ENCODE measurements at regions not wholly inside any gene's neighbourhood (a gene's known extent, or its start where the extent isn't known, plus 50 kb on each side); places are given as distances from the start of the nearest gene placed in this dataset.

DNA sequence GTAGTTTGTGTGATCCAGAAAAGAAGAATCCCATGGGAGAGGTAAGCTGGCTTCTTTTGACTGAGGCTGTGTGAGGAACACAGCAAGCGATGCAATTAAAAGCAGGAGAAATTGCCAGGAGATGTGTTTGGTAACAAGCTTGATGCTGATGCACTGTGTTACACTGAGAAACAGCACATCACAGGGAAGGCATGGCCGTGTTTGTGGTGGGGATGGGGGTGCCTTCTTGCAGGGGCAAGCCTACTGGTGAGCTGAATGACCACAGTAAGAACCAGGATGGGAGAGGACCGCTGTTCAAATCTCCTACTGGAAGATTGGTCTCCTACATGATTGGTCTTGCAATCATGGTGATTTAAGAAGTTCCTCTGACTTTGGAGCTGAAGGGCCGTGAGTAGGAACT lies 477.7 kb upstream of the HS6ST1 start:
- intact Hi-C loops (cut with DNase I, micrococcal nuclease): no loop called here
- Histone ChIP-seq H3K36me3 (ENCODE audit: insufficient read depth, low read length) (no peaks in the 10 kb centered on the region), H3K4me3 (ENCODE audit: low read length) (no peak overlapping the region), H3K9me3 (ENCODE audit: control insufficient read depth in 1 of 2, insufficient read depth in 1 of 2, low read length in 2 of 2) (peaks cover 0 to 4% of the 10 kb centered on the region in 2 experiments), H3K4me1 (ENCODE audit: insufficient read depth, low read length) (no peaks in the 10 kb centered on the region), H3K27ac (ENCODE audit: low read depth in 1 of 2, low read length in 2 of 2) (no peak overlapping the region), H3K27me3 (ENCODE audit: control insufficient read depth in 1 of 2, insufficient read depth in 2 of 2, low read length in 2 of 2) (peaks cover 0 to 3% of the 10 kb centered on the region in 2 experiments)
- Mint-ChIP-seq H3K4me1 (ENCODE audit: low read depth) (no peaks in the 10 kb centered on the region), H3K27ac (no peak overlapping the region), H3K4me3 (no peak overlapping the region), H3K36me3 (ENCODE audit: low read depth) (no peaks in the 10 kb centered on the region), H3K27me3 (no peaks in the 10 kb centered on the region), H3K9me3 (no peaks in the 10 kb centered on the region)
- ChIA-PET CTCF (no interaction called here), POLR2A (no interaction called here)
- DNase-seq (no peak), ATAC-seq (ENCODE audit: poor library complexity) (no peak)
- TF ChIP-seq, protein P1, sequence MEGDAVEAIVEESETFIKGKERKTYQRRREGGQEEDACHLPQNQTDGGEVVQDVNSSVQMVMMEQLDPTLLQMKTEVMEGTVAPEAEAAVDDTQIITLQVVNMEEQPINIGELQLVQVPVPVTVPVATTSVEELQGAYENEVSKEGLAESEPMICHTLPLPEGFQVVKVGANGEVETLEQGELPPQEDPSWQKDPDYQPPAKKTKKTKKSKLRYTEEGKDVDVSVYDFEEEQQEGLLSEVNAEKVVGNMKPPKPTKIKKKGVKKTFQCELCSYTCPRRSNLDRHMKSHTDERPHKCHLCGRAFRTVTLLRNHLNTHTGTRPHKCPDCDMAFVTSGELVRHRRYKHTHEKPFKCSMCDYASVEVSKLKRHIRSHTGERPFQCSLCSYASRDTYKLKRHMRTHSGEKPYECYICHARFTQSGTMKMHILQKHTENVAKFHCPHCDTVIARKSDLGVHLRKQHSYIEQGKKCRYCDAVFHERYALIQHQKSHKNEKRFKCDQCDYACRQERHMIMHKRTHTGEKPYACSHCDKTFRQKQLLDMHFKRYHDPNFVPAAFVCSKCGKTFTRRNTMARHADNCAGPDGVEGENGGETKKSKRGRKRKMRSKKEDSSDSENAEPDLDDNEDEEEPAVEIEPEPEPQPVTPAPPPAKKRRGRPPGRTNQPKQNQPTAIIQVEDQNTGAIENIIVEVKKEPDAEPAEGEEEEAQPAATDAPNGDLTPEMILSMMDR (IDR thresholded peaks at IDR 0.05): no peak

DNA sequence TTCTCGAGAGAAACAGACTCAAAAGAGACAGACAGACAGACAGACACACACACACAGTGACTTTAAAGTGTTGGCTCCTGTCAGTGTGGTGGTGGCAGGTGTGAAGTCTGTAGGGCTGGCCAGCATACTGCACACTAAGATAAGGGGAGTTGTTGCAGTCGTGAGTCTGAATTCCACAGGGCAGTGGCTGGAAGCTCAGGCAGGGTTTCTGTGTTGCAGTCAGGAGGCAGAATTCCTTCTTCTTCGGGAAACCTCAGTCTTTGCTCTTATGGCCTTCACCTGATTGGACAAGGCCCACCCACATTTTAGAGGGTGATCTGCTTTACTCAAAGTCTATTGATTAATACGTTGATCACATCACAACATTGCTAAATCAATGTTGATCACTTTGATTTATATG lies 478.4 kb upstream of the HS6ST1 start:
- H3K27me3 Mint-ChIP-seq: no peaks in the 10 kb centered on the region
- no peaks in the 10 kb centered on the region for H3K9me3 Mint-ChIP-seq
- no peaks in the 10 kb centered on the region for H3K36me3 Mint-ChIP-seq (ENCODE audit: low read depth)
- Histone ChIP-seq H3K4me3 (ENCODE audit: low read length) (no peak overlapping the region), H3K27me3 (ENCODE audit: control insufficient read depth in 1 of 2, insufficient read depth in 2 of 2, low read length in 2 of 2) (no peaks in the 10 kb centered on the region), H3K36me3 (ENCODE audit: insufficient read depth, low read length) (no peaks in the 10 kb centered on the region), H3K4me1 (ENCODE audit: insufficient read depth, low read length) (no peaks in the 10 kb centered on the region), H3K9me3 (ENCODE audit: control insufficient read depth in 1 of 2, insufficient read depth in 1 of 2, low read length in 2 of 2) (no peaks in the 10 kb centered on the region), H3K27ac (ENCODE audit: low read depth in 1 of 2, low read length in 2 of 2) (no peak overlapping the region)
- intact Hi-C loops (cut with DNase I, micrococcal nuclease): no loop called here
- H3K4me3 Mint-ChIP-seq: no peak overlapping the region
- TF ChIP-seq, protein P1 (IDR thresholded peaks at IDR 0.05): no peak
- H3K27ac Mint-ChIP-seq: no peak overlapping the region
- POLR2A ChIA-PET: no interaction called here
- H3K4me1 Mint-ChIP-seq (ENCODE audit: low read depth): no peaks in the 10 kb centered on the region
- CTCF ChIA-PET: no interaction called here
- DNase-seq (no peak), ATAC-seq (ENCODE audit: poor library complexity) (no peak)

DNA sequence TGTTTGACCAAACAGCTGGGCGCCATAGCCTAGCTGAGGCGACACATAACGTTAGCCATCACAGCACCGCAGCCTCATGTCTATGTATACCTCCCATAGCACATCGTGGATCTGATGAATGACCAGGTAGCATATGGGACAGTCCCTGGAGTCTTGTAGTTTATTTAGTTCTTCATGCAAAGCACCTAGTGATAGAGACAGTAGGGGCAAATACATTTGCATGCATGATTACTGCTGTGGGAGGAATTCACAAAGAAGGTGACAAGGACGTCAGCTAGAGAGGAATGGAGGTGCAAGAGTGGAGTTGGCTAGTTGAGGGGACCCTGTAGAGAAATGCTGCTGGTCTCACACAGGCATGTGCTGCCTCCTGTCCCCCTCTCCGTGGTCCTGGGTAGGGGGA lies 478.9 kb upstream of the HS6ST1 start:
- H3K27me3 Mint-ChIP-seq: no peaks in the 10 kb centered on the region
- H3K36me3 ChIP-seq (ENCODE audit: insufficient read depth, low read length): no peaks in the 10 kb centered on the region
- no peaks in the 10 kb centered on the region for H3K36me3 Mint-ChIP-seq (ENCODE audit: low read depth)

More for the DNA sequence above, 478.9 kb upstream of the HS6ST1 start:
- ATAC-seq (ENCODE audit: poor library complexity): no peak
- H3K27ac ChIP-seq (ENCODE audit: low read depth in 1 of 2, low read length in 2 of 2): no peak overlapping the region
- intact Hi-C loops (cut with DNase I, micrococcal nuclease): no loop called here
- Mint-ChIP-seq H3K9me3 (no peaks in the 10 kb centered on the region), H3K4me3 (no peak overlapping the region), H3K27ac (no peak overlapping the region), H3K4me1 (ENCODE audit: low read depth) (no peaks in the 10 kb centered on the region)
- CTCF ChIA-PET: no interaction called here
- H3K4me1 ChIP-seq (ENCODE audit: insufficient read depth, low read length): no peaks in the 10 kb centered on the region
- no peaks in the 10 kb centered on the region for H3K9me3 ChIP-seq (ENCODE audit: control insufficient read depth in 1 of 2, insufficient read depth in 1 of 2, low read length in 2 of 2)
- DNase-seq: no peak
- POLR2A ChIA-PET: no interaction called here
- TF ChIP-seq, protein P1 (IDR thresholded peaks at IDR 0.05): no peak
- no peak overlapping the region for H3K4me3 ChIP-seq (ENCODE audit: low read length)
- H3K27me3 ChIP-seq (ENCODE audit: control insufficient read depth in 1 of 2, insufficient read depth in 2 of 2, low read length in 2 of 2): no peaks in the 10 kb centered on the region

Data from CD4-positive, alpha-beta T cell (primary cell).